ENCODE measurements at regions not wholly inside any gene's neighbourhood (a gene's known extent, or its start where the extent isn't known, plus 50 kb on each side); places are given as distances from the start of the nearest gene placed in this dataset.

- TF ChIP-seq CTCF (conservative IDR thresholded peaks at IDR 0.05; ENCODE audit: low read depth, low read length) (no peak), EZH2 (IDR thresholded peaks at IDR 0.05; ENCODE audit: borderline replicate concordance, low read depth, low read length, poor library complexity, severe bottlenecking) (no peak)
Measured at GRCh38 chr17:83182620-83183101, 103.3 kb downstream of the METRNL start.

Data from A673 (cell line).